RWPE1 (cell line): ENCODE measurements at regions not wholly inside any gene's neighbourhood (a gene's known extent, or its start where the extent isn't known, plus 50 kb on each side); places are given as distances from the start of the nearest gene placed in this dataset.

Source experiments
- CTCF ChIA-PET: fragments of 350-600 bp; sonication (Branson Sonifier 250); formaldehyde crosslinking; extraction: SDS; loops from one replicate; lab custom pipeline; 2021; lab: Yijun Ruan, JAX
- POLR2A ChIA-PET: fragments of 400-600 bp; formaldehyde crosslinking; extraction: SDS; loops from one replicate; lab custom pipeline; 2020; ENCODE audit warnings: antibody characterized with exemption; ENCODE audit not compliant: low non-redundant PET; lab: Yijun Ruan, JAX
- DNase-seq: peaks from one replicate; pipeline ENCODE4 v3.0.0; 2012; ENCODE audit warnings: low spot score
- H3K27ac ChIP-seq: fragments of 450-650 bp; 2 replicates; pipeline ENCODE4 v1.5.1; 2017
- CTCF ChIP-seq: fragments of 450-650 bp; conservative IDR thresholded peaks from 2 replicates; pipeline ENCODE4 v1.5.1; 2017; ENCODE audit warnings: low read depth, mild to moderate bottlenecking

DNA sequence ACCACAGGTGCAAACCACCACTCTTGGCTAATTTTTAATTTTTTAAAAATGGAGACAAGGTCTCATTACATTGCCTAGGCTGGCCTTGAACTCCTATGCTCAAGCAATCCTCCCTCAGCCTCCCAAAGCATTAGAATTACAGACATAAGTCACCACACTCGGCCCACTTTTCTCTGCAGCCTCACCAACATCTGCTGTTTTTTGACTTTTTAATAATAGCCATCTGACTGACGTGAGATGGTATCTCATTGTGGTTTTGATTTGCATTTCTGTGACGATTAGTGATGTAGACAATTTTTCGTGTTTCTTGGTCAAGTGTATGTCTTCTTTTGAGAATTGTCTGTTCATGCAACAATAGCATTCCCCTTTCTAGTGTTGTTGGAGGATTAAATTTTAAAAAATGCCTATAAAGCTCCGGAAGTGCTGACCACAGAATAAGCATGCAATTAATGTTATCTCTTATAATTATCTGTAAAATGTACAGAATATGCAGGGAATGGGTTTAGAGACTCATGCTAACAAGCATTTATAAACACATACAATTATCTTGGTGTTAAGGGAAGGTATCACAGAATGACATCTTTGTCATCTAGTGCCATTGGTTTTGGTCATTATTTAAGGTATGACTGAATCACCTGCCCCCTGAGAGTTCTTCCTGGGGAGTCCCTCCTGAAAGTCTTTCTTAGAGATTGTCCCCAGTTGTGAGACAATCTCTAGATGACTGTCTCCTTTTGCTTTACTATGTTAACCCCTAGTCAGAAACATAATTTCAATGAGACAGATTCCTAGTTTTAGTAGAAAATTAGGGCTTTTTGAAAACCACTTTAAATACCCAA lies 118.5 kb upstream of the SERTM1 start:
- CTCF ChIA-PET = no interaction called here
- no peak overlapping the region for H3K27ac ChIP-seq
- POLR2A ChIA-PET = no interaction called here
- no peak for TF ChIP-seq CTCF
- no peak for DNase-seq

- no peak for DNase-seq
- no peak for TF ChIP-seq CTCF
- H3K27ac ChIP-seq = no peak overlapping the region
- CTCF ChIA-PET = no interaction called here
- POLR2A ChIA-PET = no interaction called here
Measured at GRCh38 chr13:36559375-36559774, 114.4 kb upstream of the SERTM1 start.

DNA sequence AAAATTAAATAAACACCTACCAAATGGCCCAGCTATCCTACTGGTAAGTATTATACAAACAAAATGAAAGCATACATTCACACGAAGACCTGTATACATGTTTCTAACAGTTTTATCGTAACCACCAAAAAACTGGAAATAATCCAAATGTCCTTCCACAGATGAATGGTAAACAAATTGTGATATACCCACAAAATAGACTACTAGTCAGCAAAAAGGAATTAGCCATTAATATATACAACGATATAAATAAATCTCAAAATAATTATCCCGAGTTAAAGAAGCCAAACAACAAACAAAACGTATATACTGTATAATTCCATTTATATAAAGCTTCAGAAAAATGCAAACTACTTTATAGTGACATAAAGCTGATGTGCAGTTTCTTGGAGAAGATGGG lies 106.3 kb upstream of the SERTM1 start:
- CTCF ChIA-PET = no interaction called here
- no peak for TF ChIP-seq CTCF
- H3K27ac ChIP-seq = no peak overlapping the region
- POLR2A ChIA-PET = no interaction called here
- no peak for DNase-seq

DNA sequence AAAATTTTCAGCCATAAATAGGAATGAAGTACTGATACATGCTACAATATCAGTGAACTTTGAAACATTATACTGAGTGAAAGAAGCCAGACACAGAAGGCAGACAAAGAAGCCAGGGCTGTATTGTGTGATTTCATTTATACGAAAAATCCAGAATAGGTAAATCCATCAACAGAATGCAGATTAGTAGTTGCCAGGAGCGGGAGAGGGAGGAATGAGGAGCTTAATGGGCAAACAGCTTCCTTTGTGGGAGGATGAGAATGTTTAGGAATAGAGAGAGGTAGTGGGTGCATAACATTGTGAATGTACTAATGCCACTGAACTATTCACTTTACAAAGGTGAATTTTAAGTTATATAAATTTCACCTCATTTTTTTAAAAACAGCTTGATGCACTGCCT lies 103.3 kb upstream of the SERTM1 start:
- POLR2A ChIA-PET = no interaction called here
- CTCF ChIA-PET = no interaction called here

DNA sequence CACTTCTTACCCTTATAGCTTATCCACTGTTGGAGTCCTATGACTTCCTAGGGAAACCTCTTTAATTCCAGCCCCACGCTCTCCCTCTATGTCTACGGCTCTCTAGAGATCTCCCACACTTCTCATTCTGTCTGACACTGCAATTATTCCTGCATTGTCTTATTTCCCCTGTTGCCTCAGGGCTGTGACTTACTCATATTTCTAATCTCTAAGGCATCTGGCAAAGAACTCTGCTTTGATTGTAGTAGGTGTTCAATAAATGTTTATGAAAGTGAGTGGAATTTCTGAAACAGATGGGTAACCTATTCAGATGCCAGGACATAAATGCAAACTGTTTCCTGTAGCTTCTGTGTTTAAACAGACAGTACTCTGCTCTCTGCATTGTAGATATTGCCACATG lies 102.4 kb upstream of the SERTM1 start:
- ChIA-PET POLR2A (no interaction called here), CTCF (no interaction called here)
- TF ChIP-seq CTCF = no peak
- no peak overlapping the region for H3K27ac ChIP-seq
- DNase-seq = peak; percentile 5

More for the DNA sequence above, 103.3 kb upstream of the SERTM1 start:
- no peak for TF ChIP-seq CTCF
- no peak overlapping the region for H3K27ac ChIP-seq
- no peak for DNase-seq

DNA sequence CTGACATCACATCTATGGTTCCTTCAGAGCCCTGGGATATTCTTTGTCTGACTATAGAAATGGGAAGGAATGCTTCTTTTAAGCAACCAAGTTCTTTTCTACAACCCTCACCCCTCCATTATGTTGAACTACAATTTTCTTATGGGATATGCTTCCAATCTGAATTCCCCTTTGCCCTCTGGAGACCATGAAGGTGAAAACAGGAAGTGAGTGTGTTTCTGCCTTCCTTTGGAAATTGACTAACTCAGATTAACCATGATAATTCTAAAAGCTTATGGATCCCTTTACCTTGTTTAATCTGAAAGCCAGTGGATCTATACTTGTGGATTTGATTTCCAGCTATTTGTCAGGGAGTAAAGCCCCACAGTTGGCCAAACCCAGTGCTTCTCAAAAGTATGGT lies 90.8 kb upstream of the SERTM1 start:
- TF ChIP-seq CTCF = no peak
- POLR2A ChIA-PET = no interaction called here
- no peak for DNase-seq
- H3K27ac ChIP-seq = no peak overlapping the region
- CTCF ChIA-PET = no interaction called here
